GM19397 (cell line): ENCODE measurements at regions not wholly inside any gene's neighbourhood (a gene's known extent, or its start where the extent isn't known, plus 50 kb on each side); places are given as distances from the start of the nearest gene placed in this dataset.

Source experiments
- ATAC-seq: cut with Tn5 transposase; IDR thresholded peaks from one replicate; pipeline ENCODE4 v1.9.1; 2021; ENCODE audit warnings: mild to moderate bottlenecking, moderate library complexity; ENCODE audit not compliant: unreplicated experiment

- ATAC-seq = no peak
Measured at GRCh38 chr1:68378296-68379084, 71.3 kb downstream of the RPE65 start.

DNA sequence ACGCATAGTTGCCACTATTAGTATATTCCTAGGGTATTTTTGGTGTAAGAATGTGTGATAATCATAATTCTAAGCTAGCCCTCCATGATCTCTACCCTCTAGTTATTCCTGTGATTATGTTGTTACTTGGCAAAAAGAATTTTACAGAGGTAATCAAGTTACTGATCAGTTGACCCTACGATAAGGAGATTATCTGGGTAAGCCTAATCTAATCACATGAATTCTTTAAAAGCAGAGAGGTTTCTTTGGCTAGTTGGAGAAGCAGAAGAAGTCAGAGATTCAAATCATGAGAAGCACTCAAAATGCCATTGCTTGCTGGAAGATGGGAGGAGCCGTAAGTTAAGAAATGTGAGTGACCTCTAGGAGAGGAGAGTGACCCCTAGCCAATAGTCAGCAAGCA, 72.7 kb downstream of the RPE65 start:
- ATAC-seq = no peak

GRCh38 chr1:68376441-68376840, 73.3 kb downstream of the RPE65 start:
- ATAC-seq = no peak

- ATAC-seq = no peak
Measured at GRCh38 chr1:68375919-68376318, 73.8 kb downstream of the RPE65 start.

DNA sequence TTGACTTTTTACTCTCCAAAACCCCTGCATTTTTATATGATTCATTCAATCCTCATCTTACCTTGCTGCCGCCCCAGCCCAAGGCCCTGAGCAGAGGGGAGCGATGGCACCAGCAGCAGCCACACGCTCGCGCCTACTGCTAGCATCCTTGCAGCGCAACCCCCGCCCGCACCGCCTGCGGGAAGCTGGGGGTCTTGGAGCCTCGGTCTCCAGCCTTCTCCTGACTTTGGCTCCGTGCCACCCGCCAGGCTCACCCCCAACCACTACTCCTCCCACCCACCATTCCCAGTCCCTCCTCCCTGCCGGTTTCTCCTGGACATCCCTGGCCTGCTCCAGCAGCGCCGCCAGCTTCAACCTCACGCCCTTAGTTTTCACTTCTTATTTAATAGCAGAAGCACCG, 76.6 kb downstream of the RPE65 start:
- no peak for ATAC-seq

DNA sequence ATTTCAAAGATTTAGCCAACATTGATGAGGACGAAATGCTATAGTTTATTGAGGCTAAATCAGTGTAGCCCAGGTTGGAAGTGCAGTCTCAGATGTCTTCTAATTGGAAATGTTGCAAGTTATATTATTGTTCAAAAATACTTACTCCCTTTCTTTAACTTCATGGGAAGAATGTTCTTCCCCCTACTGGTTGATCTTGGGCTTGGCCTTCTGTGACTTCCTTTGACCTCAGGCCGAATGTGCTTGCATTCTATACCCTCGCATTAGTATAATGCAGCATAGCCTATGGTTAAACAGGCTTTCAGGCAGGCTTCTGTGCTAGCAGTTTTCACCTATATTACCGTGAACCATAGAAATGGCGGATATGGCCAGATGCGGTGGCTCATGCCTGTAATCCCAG, 77.3 kb downstream of the RPE65 start:
- ATAC-seq = no peak

GRCh38 chr1:68370101-68370915, 79.4 kb downstream of the RPE65 start:
- ATAC-seq = no peak

DNA sequence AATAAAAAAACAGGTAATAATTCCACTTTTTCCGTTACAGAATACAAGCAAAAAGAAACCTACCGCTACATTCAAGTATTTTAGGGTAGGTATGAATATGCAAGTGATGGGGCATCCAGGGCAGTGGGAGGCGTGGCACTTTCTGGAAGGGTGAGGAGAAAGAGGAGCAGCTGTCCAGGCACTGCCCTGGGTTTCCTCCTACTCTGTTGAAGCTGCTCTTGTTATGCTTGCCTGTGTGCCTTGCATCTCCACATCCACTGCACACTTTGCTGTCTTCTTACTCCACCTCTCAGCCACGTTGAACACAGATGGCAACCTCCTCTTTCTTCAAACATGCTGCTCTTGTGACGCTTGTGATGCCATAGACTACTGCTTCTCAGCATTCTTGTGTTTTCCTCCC, 83.2 kb downstream of the RPE65 start:
- no peak for ATAC-seq

GRCh38 chr1:68365709-68366382, 83.9 kb downstream of the RPE65 start:
- no peak for ATAC-seq

- ATAC-seq = no peak
Measured at GRCh38 chr1:68363339-68363738, 86.4 kb downstream of the RPE65 start.

DNA sequence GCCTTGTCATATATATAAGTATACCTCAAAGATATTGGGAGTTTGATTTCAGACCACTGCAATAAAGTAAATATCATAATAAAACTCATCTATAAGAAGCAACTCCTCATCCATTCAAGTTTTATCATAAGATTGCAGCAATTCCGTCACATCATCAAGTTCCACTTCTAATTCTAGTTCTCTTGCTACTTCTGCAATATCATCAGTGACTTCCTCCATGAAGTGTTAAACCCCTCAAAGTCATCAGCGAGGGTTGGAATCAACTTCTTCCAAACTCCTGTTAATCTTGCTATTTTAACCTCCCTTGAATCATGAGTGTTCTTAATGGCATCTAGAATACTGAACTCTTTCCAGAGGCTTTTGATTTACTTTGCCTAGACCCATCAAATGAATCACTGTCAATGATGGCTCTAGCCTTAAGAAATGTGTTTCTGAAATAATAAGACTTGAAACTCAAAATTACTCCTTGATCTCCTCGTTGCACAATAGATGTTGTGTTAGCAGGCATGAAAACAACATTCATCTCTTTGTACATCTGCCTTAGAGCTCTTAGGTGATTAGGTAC, 88.3 kb downstream of the RPE65 start:
- no peak for ATAC-seq

DNA sequence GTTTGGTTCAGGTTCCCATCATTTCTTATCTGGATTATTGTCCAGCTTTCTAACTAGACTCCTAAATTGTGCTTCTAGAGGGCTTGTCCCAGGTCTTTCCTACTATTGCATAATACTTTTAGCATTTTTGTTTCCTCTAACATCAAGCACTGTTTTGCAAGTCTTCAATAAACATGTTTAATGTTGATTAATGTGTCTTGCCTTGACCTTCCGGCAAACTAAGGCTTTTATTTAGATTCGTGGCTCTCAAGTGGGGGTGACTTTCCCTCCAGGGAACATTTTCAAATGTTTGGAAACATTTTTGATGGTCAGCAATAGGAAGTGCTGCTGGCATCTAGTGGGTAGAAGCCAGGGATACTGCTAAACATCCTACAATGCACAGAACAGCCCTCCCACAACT, 90.7 kb downstream of the RPE65 start:
- ATAC-seq = no peak

DNA sequence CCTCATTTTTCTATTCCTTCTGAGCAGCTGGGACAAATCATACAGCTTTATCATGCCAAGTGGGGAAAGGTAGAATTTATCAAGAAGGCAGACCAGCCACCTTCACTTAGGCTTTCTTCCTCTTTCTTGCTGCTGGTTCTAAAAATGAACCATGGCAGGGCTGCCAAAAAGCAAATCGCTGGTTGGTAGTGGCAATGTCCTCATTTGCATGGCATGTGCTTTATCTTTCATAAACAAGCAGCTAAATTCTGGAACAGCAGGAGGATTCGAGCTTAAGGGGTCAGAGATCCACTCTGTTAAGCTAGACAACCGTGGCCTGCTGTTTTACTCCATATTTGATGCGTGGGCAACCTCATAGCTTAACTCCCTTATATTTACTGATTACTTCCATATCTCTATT, 91.3 kb downstream of the RPE65 start:
- no peak for ATAC-seq

DNA sequence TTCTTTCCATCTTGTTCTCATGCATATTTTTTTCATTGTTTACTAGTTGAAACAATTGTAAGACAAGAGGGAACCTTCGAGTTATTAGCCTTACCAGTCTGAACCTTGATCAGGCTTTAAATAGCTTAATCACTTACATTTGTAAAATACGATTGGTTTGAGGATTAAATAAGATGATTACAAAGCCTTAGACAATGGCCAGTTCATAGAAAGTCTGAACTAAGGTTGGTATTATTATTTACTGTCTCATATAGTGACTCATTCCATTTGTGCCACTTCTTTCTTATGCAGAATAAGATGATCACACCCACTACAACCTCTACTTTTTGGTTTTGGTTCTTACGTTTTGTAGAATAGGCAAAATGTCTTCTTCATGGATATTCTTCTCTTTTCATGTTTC, 94.1 kb downstream of the RPE65 start:
- no peak for ATAC-seq

DNA sequence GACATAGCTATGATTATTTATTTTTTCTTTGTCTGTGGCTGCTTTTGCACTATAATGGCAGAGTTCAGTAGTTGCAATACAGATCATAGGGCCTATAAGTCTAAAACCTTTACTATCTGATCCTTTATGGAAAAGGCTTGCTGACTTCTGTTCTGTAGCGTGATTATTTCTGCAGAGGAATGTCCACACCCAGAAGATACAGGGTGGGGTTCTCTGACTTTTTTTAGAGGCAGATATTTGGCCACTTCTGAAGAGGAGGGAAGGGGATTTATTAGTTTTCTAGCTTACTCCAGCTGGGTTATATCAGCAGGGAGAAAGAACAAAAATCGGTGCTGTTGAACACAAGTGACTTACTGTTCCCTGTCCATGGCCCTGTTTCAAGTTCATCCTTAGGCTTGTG, 97.6 kb downstream of the RPE65 start:
- ATAC-seq = no peak

DNA sequence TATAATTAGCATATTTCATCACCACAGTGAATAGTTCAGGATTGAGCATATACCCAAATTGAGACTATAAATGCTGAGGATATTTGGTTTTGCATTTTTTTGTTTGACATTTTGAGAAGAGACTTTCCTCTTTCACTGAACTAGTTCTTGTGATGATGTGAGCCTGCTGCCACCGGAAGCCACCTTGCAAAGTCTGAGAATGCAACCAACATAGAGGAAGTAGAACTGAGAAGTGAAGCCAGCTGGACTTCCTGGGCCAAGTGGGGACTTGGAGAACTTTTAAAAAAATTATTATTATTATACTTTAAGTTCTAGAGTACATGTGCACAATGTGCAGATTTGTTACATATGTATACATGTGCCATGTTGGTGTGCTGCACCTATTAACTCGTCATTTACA, 102.3 kb downstream of the RPE65 start:
- ATAC-seq = peak; percentile 96

DNA sequence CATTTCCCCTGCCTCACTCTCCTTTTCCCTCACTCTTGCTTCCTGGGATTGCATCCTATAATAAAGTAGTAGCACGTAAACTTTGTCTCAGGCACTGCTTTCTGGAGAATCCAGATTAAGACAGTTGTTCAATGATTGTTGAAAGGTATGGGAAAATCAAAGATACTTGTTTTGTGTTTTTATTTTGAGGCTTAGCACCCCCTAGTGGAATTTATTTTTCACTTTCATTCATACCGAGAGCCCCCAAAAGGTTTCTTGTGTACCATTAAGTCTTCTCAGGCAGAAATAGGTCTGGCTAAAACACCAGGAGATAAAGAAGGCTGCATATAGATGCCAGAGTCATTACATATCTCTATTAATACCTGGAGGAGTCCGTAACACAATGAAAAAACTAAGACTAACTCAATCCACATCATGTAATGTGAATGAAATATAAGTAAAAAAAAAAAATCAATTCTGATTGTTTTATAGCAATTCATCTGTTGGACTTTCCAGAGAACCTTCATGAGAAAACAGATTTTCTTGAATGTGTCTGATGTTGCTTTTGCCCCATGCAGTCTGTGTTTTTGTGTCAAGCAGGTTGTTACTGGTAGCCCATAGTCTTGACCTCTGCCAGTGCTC, 103.5 kb downstream of the RPE65 start:
- no peak for ATAC-seq

- ATAC-seq = no peak
Measured at GRCh38 chr1:68344208-68344607, 105.5 kb downstream of the RPE65 start.

- no peak for ATAC-seq
Measured at GRCh38 chr1:68340951-68341350, 108.6 kb upstream of the WLS start.

DNA sequence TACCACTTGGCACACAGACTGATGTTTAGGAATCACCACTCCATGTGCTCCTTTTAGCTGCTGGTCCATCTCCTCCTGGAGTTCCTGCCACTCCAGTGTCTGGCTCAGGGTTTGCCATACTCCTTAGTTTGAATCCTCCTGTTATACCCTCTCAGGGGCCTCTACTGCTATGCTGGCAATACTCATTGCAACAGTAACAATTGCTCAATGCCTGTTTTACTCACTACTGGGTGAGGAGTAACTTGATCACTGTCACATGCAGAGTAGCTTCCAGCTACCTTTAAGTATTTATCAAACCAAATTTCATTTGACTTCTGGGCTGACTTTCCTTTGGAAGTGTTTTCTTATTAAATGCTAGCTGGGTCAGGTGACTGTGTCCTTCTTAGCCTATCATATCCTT, 107.2 kb upstream of the WLS start:
- no peak for ATAC-seq

- ATAC-seq = no peak
Measured at GRCh38 chr1:68338081-68338480, 105.8 kb upstream of the WLS start.
